Pancreas (tissue), 10 donors: ENCODE measurements at regions not wholly inside any gene's neighbourhood (a gene's known extent, or its start where the extent isn't known, plus 50 kb on each side); places are given as distances from the start of the nearest gene placed in this dataset.

Source experiments
- ATAC-seq, 4 donors: fragments of 200-7000 bp; cut with Tn5 transposase; one replicate each; pipeline versions ENCODE4 v1.8.0 to v1.9.1; 2020; ENCODE audit warnings: mild to moderate bottlenecking in 4 of 4, moderate library complexity in 4 of 4
- DNase-seq, 6 donors: peaks; one replicate each; pipeline ENCODE4 v3.0.0-alpha.2; 2020
- FAIRE-seq: peaks from 2 replicates; lab custom pipeline; 2012; peaks lifted over from hg19 to GRCh38; lab: Jason Lieb, UNC
- H3K27ac ChIP-seq, 4 donors: fragments of 200-600 bp; sonication (generic); 1 replicate in 3 of 4; 2 replicates in 1 of 4; pipeline versions ENCODE4 v1.5.0 to v1.8.0; 2020
- H3K27me3 ChIP-seq, 4 donors: fragments of 200-600 bp; one replicate each; pipeline ENCODE4 v1.8.0; 2021
- H3K36me3 ChIP-seq, 3 donors: fragments of 200-600 bp; sonication (generic) in 1 of 3; one replicate each; pipeline versions ENCODE4 v1.5.0 to v1.8.0; 2020 to 2021
- H3K4me1 ChIP-seq, 3 donors: fragments of 200-600 bp; one replicate each; pipeline ENCODE4 v1.8.0; 2021
- H3K4me3 ChIP-seq, 4 donors: fragments of 200-600 bp; sonication (generic) in 2 of 4; one replicate each; pipeline versions ENCODE4 v1.5.0 to v1.8.0; 2020 to 2021
- H3K9me3 ChIP-seq, 4 donors: fragments of 200-600 bp; one replicate each; pipeline ENCODE4 v1.8.0; 2021
- WGBS, 2 donors: extraction: QIAGEN DNeasy Blood & Tissue Kit; methylation state at CpG; one replicate each; pipeline ENCODE4 v1.1.7; 2013; 5-methylcytosine and 5-hydroxymethylcytosine counted together
- intact Hi-C, 3 donors: fragments of 100-400 bp; cut with DNase I; formaldehyde crosslinking; loops; one replicate each; pipeline versions ENCODE4 v1.11.1 to v1.14.2; 2022
- TF ChIP-seq, protein P1 (sequence below), 4 donors: fragments of 200-600 bp; sonication (generic) in 3 of 4; IDR thresholded peaks; one replicate each; pipeline versions ENCODE4 v1.5.0 to v1.8.0; 2021; ENCODE audit warnings: antibody characterized with exemption in 4 of 4
- donor health status: healthy with polysubstance abuse.
- donor health status: DM: no; HTN: no; CAD: no; lungs with moderate emphysema.
- donor health status: DM: no; HTN: no; CAD: no.
- donor health status: control.
- donor health status: control.
- donor health status: Bipolar disorder and iron deficiency.
- donor health status: DM: yes; HTN: yes; CAD: no.
- donor health status: DM: no; HTN: no; CAD: no.
- donor health status: DM: no; HTN: no; CAD: no.
- donor health status: DM: yes; HTN: yes; CAD: no.

DNA sequence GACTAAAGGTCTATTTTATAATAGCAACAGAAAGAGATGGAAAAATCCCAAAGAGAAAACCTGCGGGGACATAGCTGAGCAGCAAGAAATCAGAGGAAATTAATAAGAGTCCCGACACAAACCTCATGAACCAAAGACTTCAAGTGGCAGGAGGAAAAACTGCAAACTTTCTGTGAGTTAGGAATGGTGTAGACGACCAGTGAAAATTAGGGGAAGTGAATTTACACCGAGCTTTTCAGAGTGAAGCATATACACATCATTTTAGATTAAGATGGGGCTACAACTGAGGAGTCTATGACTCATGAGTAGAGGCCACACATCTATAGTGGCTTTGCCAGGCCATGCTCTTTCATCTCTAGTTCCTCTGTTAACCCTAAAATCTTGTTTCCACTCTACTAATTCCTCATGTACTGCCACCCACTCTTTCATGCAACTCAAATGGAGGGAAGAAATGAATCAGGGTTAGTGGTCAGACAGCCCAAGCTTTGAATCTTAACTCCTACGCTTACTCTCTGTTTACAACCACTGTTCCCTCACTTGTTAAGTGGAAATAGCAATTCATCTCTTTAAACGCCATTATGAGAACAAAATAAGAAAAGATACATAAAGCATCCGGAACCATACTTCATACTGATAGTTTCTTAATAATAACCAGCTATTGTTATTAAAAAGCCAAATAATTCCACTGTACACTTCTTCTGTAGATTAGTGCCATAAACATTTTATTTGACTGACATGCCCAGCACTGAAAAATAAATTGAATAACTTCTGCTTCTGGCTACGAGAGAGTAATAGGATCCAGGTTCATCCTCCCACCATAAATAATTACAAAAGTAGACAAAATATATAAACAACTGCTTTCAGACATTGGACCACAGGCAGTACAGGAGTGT lies 219.3 kb downstream of the RMST start:
- FAIRE-seq (no peak), DNase-seq (no peak), ATAC-seq (peak in 1 of 4 donors; percentile 36)
- Histone ChIP-seq H3K4me3 (no peak overlapping the region), H3K36me3 (no peaks in the 10 kb centered on the region), H3K27ac (no peak overlapping the region), H3K4me1 (no peaks in the 10 kb centered on the region), H3K27me3 (no peaks in the 10 kb centered on the region), H3K9me3 (no peaks in the 10 kb centered on the region)
- WGBS, 2 donors: 61 to 76% methylated on average over 8 of the region's 8 CpGs
- TF ChIP-seq, protein P1, sequence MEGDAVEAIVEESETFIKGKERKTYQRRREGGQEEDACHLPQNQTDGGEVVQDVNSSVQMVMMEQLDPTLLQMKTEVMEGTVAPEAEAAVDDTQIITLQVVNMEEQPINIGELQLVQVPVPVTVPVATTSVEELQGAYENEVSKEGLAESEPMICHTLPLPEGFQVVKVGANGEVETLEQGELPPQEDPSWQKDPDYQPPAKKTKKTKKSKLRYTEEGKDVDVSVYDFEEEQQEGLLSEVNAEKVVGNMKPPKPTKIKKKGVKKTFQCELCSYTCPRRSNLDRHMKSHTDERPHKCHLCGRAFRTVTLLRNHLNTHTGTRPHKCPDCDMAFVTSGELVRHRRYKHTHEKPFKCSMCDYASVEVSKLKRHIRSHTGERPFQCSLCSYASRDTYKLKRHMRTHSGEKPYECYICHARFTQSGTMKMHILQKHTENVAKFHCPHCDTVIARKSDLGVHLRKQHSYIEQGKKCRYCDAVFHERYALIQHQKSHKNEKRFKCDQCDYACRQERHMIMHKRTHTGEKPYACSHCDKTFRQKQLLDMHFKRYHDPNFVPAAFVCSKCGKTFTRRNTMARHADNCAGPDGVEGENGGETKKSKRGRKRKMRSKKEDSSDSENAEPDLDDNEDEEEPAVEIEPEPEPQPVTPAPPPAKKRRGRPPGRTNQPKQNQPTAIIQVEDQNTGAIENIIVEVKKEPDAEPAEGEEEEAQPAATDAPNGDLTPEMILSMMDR (IDR thresholded peaks at IDR 0.05): no peak
- intact Hi-C loops: no loop called here

DNA sequence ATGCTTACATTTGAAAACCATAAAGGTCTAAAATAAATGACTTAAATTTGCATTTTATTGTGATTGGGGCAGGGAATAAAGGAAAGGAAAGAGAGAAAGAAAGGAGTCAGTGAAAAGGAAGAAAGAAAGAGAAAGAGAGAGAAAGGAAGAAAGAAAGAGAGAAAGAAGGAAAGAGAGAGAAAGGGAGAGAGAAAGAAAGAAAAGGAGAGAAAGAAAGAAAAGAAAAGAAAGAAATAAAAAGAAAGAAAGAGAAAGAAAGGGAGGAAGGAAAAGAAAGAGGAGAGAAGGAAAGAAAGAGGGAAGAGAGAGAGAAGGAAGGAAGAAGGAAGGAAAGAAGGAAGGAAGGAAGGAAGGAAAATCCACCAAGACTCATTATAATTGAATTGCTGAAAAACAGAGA lies 222.8 kb downstream of the RMST start:
- DNase-seq (no peak), FAIRE-seq (no peak), ATAC-seq (no peak)
- H3K27me3 ChIP-seq: no peaks in the 10 kb centered on the region
- no peak overlapping the region for H3K27ac ChIP-seq
- H3K9me3 ChIP-seq: no peaks in the 10 kb centered on the region
- intact Hi-C loops: no loop called here
- no peaks in the 10 kb centered on the region for H3K36me3 ChIP-seq
- no peaks in the 10 kb centered on the region for H3K4me1 ChIP-seq
- no peak overlapping the region for H3K4me3 ChIP-seq
- TF ChIP-seq, protein P1 (IDR thresholded peaks at IDR 0.05): no peak

DNA sequence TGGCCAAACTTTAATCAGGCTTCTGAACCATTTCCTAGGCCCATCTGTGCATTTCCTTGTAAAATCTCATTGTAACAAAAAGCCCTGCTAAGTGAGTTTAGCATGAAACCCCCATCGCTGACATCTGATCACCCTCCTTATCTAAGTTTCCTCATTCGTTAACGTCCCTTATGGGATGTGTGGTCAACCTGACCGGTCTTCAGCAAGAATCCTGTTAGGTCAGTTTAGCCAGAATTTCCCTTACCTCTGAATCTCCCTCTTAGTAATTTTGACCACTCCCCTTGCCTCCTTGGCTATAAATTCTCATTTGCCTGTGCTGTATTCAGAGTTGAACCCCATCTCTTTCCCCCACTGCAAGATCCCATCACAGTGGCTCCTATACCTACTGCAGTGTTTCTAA lies 239.3 kb downstream of the RMST start:
- TF ChIP-seq, protein P1 (IDR thresholded peaks at IDR 0.05): no peak
- intact Hi-C loops: no loop called here

DNA sequence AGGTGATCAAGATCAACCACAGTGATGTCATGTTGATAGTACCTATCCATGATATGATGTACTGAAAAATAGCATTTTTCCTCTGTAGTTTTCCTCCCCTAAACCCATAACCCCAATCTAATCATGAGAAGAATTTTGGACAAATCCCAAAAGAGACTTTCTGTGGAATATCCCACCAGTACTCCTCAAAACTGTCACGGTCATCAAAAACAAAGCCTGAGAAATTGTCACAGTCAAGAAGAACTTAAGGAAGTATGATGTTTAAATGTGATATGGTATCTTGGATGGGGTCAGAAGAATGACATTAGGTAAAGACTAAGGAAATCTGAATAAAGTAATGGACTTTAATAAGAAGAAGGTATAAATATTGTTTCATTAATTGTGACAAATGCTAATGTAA lies 248.8 kb downstream of the RMST start:
- intact Hi-C loops: no loop called here
- 92 to 94% methylated on average over 1 of the region's 1 CpG for WGBS, 2 donors
- no peak for FAIRE-seq

More for the DNA sequence above, 239.3 kb downstream of the RMST start:
- Histone ChIP-seq H3K4me3 (no peak overlapping the region), H3K9me3 (no peaks in the 10 kb centered on the region), H3K4me1 (no peaks in the 10 kb centered on the region), H3K27ac (no peak overlapping the region), H3K27me3 (no peaks in the 10 kb centered on the region), H3K36me3 (no peaks in the 10 kb centered on the region)
- 14 to 21% methylated on average over 4 of the region's 4 CpGs for WGBS, 2 donors
- no peak for DNase-seq
- no peak for FAIRE-seq
- ATAC-seq: no peak

More for the DNA sequence above, 248.8 kb downstream of the RMST start:
- no peak for ATAC-seq
- no peak overlapping the region for H3K27ac ChIP-seq
- no peak overlapping the region for H3K4me3 ChIP-seq
- H3K4me1 ChIP-seq: peaks cover 0 to 3% (median 0%) of the 10 kb centered on the region in 3 donors
- TF ChIP-seq, protein P1 (IDR thresholded peaks at IDR 0.05): no peak
- no peak for DNase-seq
- no peaks in the 10 kb centered on the region for H3K36me3 ChIP-seq
- no peaks in the 10 kb centered on the region for H3K27me3 ChIP-seq
- no peaks in the 10 kb centered on the region for H3K9me3 ChIP-seq
